ACC112 (cell line): ENCODE measurements at regions not wholly inside any gene's neighbourhood (a gene's known extent, or its start where the extent isn't known, plus 50 kb on each side); places are given as distances from the start of the nearest gene placed in this dataset.

Source experiments
- H2AFZ ChIP-seq: fragments of 200-600 bp; sonication (generic); one replicate; pipeline ENCODE4 v1.6.0; 2017; ENCODE audit warnings: antibody characterized with exemption, low read length; ENCODE audit not compliant: unreplicated experiment
- H3K27ac ChIP-seq: fragments of 200-600 bp; sonication (generic); 2 replicates; pipeline ENCODE4 v1.5.1; 2014; ENCODE audit warnings: low read depth, mild to moderate bottlenecking, antibody characterized with exemption, low read length, moderate library complexity
- H3K27me3 ChIP-seq: fragments of 200-600 bp; sonication (generic); 2 replicates; pipeline ENCODE4 v1.6.1; 2014; ENCODE audit warnings: mild to moderate bottlenecking, antibody characterized with exemption, low read length, moderate library complexity, mixed read lengths; ENCODE audit not compliant: insufficient read depth
- H3K36me3 ChIP-seq: fragments of 200-600 bp; sonication (generic); 2 replicates; pipeline ENCODE4 v1.6.1; 2016; ENCODE audit warnings: mild to moderate bottlenecking, antibody characterized with exemption, low read length, moderate library complexity, mixed read lengths; ENCODE audit not compliant: insufficient read depth
- H3K4me1 ChIP-seq: fragments of 200-600 bp; sonication (generic); one replicate; pipeline ENCODE4 v1.6.1; 2016; ENCODE audit warnings: low read length, mixed read lengths; ENCODE audit not compliant: insufficient read depth, unreplicated experiment, control insufficient read depth
- H3K4me3 ChIP-seq: fragments of 200-600 bp; sonication (generic); 2 replicates; pipeline ENCODE4 v1.5.1; 2014; ENCODE audit warnings: mild to moderate bottlenecking, low read depth, low read length
- H3K79me2 ChIP-seq: fragments of 200-600 bp; sonication (generic); one replicate; pipeline ENCODE4 v1.6.0; 2016; ENCODE audit warnings: low read length; ENCODE audit not compliant: control insufficient read depth, unreplicated experiment, insufficient read depth

DNA sequence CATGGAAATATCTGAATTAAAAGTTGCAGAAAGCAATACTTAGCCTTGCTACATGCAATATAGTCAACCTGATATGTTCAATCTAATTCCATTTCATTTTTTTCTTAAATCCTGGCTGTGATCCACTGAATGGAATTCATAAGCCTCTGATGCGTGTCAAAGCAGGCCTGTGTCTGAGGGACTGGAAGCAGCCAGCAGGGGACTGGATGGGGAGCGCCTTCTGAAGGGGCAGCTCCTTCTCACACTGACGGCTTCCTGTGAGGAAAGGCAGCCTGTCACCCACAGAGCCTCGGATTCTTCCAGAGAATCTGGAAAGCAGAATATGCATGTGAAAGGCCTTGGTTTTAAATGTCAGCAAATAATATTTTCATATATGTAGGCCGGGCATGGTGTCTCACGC is 73.5 kb downstream of the KCNF1 start:
- no peaks in the 10 kb centered on the region for H3K36me3 ChIP-seq
- H3K79me2 ChIP-seq, result no peaks in the 10 kb centered on the region
- H3K4me3 ChIP-seq, result no peak overlapping the region
- no peaks in the 10 kb centered on the region for H3K4me1 ChIP-seq
- H3K27me3 ChIP-seq, result peaks cover 48% of the 10 kb centered on the region
- H2AFZ ChIP-seq, result no peak overlapping the region
- H3K27ac ChIP-seq, result no peak overlapping the region

DNA sequence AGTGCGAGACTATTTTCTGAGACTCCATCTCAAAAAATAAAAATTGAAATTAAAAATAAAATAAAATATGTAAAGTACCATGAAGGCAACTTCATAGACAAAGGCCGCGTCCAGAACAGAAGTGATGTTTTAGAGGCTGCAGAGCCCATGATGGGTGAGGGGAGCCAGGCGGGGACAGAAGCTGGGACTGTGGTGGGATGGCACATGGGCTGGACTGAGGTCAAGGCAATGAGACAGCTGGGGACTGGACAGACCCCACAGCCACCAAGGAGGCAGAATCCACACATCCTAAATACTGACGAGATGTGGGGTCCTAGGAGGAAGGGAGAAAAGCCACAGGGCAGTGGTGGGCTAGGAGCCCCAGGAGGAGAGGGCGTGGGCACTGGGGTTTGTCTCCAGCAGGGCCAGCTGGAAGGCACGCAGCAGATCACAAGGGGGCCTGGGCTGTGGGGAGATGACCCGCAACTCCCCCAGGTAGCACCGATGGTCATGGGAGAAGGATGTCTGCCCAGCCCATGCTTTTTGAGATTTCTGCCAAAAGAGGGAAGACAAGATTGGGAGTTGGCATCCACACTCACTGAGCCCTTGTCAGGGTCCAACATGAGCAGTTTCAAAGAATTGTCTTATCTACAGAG is 74.3 kb downstream of the KCNF1 start:
- Histone ChIP-seq H3K79me2 (no peaks in the 10 kb centered on the region), H2AFZ (no peak overlapping the region), H3K27me3 (peaks cover 48% of the 10 kb centered on the region), H3K27ac (no peak overlapping the region), H3K4me3 (no peak overlapping the region), H3K36me3 (no peaks in the 10 kb centered on the region), H3K4me1 (no peaks in the 10 kb centered on the region)

DNA sequence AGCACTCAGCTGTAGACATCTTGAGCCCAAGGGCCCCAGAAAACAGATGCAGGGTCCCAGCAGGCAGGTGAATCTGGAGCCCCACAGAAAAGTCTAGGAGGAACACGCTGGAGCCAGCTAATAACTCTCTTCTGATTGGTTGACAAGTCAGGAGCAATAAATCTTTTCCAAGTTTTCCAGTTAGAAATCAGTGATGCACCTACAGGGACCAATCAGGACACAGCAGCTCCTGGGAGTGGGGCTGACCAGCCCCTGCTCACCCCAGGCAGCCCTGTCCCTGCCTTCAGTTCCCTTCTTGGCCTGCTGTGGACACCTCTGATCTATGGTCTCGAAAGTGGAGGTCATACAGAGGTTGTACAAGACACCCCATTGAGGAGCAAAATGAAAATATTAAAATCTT is 75.7 kb downstream of the KCNF1 start:
- H3K4me1 ChIP-seq, result no peaks in the 10 kb centered on the region
- no peak overlapping the region for H2AFZ ChIP-seq

DNA sequence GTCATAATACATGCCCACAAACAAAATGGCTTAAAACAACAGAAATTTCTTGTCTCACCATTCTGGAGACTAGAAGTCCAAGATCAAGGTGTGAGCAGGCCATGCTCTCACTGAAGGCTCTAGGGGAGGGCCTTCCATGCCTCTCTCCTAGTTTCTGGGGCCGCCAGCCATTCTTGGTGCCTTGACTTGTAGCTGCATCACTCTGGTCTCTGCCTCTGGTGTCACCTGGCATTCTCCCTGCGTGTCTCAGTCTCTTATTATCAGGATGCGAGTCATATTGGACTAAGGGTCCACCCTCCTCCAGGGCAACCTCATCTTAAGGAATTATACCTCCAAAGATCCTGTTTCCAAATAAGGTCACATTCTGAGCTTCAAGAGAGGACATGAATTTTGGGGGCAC is 76.1 kb downstream of the KCNF1 start:
- Histone ChIP-seq H3K79me2 (no peaks in the 10 kb centered on the region), H3K4me3 (no peak overlapping the region), H3K27ac (no peak overlapping the region), H3K27me3 (peaks cover 53% of the 10 kb centered on the region), H3K36me3 (no peaks in the 10 kb centered on the region), H2AFZ (no peak overlapping the region), H3K4me1 (no peaks in the 10 kb centered on the region)

More for the DNA sequence above, 75.7 kb downstream of the KCNF1 start:
- H3K36me3 ChIP-seq, result no peaks in the 10 kb centered on the region
- H3K4me3 ChIP-seq, result no peak overlapping the region
- H3K27ac ChIP-seq, result no peak overlapping the region
- H3K27me3 ChIP-seq, result peaks cover 52% of the 10 kb centered on the region
- H3K79me2 ChIP-seq, result no peaks in the 10 kb centered on the region

DNA sequence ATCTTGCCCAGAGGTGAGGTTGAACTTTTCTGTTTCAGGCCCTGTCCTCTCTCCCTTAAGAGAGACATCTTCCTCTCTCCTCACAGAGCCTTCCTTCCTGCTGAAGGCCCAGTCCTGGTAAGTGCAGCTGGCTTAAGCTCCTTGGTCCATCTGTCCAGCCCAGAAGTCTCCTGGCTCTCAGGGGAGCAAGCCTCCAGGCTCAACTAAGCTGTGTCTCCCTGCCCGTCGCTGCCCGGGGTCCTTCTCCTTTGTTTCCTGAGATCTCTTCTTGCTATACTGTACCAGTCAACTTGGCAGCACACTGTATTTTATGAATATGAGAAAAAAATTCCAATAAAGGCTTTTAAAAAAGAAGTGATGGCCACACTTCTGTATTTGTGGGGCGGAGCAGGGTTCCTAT is 77.4 kb downstream of the KCNF1 start:
- Histone ChIP-seq H3K36me3 (no peaks in the 10 kb centered on the region), H3K27me3 (peaks cover 47% of the 10 kb centered on the region), H2AFZ (no peak overlapping the region), H3K79me2 (no peaks in the 10 kb centered on the region), H3K4me1 (no peaks in the 10 kb centered on the region), H3K4me3 (no peak overlapping the region), H3K27ac (no peak overlapping the region)

DNA sequence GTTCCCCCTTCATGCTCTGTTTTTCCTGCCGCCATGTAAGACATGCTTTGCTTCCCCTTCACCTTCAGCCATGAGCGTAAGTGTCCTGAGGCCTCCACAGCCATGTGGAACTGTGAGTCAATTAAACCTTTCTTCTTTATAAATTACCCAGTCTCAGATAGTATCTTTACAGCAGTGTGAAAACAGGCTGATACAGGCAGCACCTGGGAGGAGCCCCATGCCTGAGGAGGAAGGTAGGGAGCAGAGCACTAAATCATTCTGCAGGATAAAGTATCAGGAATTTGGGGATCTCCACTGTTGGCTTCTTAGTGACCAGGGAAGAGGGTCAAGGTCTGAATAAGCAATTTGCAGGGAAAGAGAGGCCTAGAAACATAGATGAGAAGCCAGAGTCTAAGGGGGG is 78.0 kb downstream of the KCNF1 start:
- no peaks in the 10 kb centered on the region for H3K36me3 ChIP-seq

DNA sequence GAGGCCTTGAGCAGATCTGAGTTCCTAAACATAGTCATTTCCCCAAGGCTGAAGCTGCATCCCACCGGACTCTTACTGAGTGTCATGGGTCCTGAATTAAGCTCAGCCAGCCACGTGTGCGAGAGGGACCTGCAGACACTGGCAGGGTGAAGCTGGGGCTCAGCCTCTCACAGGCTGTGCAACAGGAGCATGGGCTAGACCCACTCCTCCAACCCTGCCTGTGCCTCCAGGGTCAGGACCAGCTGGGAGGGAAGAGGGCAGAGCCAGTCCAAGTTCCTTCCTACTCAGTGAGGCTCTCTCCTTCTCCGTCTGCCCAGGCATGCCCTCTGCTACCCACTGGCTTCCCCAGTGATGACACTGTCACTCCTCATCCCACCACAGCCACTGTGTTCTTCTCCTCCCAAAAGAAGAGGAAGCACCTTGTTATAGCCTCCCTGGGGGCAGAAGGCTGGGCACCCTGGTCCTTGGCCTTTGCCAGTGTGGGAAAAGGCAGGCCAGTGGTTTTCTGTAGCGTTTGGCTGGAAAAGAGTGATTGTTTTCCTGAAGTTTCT is 78.9 kb downstream of the KCNF1 start:
- H3K79me2 ChIP-seq, result no peaks in the 10 kb centered on the region

More for the DNA sequence above, 78.0 kb downstream of the KCNF1 start:
- Histone ChIP-seq H3K27ac (no peak overlapping the region), H2AFZ (no peak overlapping the region), H3K79me2 (no peaks in the 10 kb centered on the region), H3K4me1 (no peaks in the 10 kb centered on the region), H3K27me3 (peaks cover 43% of the 10 kb centered on the region), H3K4me3 (no peak overlapping the region)

DNA sequence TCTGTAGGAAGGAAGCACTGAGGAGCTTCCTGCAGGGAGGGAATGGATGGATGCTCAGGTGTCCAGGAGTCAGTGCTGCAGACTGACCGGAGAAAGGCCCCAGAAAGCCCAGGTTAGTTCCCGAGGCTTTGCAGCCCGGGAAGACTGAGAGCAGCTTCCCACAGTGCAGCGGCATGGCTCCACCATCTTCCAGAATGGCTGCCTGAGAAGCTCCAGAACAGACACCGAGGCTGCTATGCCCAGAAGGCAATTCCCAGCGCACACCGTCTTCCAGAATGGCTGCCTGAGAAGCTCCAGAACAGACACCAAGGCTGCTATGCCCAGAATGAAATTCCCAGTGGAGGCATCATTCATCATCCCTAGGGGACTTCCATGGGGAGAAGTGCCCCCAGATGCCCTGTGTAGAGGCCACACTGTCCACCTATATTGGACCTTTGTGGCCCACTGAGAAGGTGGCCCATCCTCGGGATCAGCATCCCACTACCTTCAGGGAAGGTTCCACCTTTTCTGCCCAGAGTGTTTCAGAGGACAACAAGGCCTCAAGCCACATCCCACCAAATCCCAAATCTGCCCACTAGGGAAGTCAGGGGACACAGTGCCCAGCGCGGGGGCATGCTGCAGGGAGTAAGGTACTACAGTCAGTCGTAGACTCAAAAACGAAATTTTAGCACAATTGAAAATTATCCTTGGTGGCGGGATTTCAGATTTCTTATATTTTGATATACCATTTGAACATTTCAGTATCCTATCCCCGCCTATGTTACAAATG is 80.5 kb downstream of the KCNF1 start:
- Histone ChIP-seq H3K27ac (no peak overlapping the region), H3K36me3 (no peaks in the 10 kb centered on the region), H3K27me3 (peaks cover 48% of the 10 kb centered on the region), H3K4me3 (no peak overlapping the region), H3K79me2 (no peaks in the 10 kb centered on the region), H3K4me1 (no peaks in the 10 kb centered on the region), H2AFZ (no peak overlapping the region)

More for the DNA sequence above, 78.9 kb downstream of the KCNF1 start:
- H3K4me1 ChIP-seq, result no peaks in the 10 kb centered on the region
- H3K4me3 ChIP-seq, result no peak overlapping the region
- no peak overlapping the region for H3K27ac ChIP-seq
- no peak overlapping the region for H2AFZ ChIP-seq
- H3K36me3 ChIP-seq, result no peaks in the 10 kb centered on the region
- peaks cover 46% of the 10 kb centered on the region for H3K27me3 ChIP-seq

DNA sequence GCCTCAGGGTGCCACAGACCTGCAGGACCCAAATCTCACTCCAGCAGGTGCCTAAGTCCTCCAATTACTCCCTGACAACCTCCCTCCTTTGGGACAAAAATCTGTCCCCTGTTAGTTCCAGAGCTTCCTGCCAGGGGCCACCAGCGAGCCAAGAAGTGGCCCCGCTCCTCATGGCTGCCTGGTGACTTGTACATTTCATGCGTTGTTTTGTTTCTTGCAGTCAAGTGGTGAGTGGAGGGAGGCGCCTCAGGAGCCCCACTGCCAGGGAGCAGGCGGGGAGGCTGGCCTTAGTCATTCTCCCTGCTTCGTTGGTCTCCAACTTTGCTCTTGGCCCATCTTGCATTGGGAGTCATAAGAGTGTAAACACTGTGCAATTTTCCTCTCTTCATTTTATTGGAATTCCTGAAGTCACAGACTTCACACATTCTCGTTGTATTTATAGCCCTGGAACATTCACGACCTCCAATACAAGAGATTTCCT is 81.3 kb downstream of the KCNF1 start:
- H3K36me3 ChIP-seq, result no peaks in the 10 kb centered on the region
- no peak overlapping the region for H3K4me3 ChIP-seq
- no peak overlapping the region for H3K27ac ChIP-seq
- H3K27me3 ChIP-seq, result peaks cover 48% of the 10 kb centered on the region
- H3K79me2 ChIP-seq, result no peaks in the 10 kb centered on the region
- H2AFZ ChIP-seq, result no peak overlapping the region
- H3K4me1 ChIP-seq, result no peaks in the 10 kb centered on the region

DNA sequence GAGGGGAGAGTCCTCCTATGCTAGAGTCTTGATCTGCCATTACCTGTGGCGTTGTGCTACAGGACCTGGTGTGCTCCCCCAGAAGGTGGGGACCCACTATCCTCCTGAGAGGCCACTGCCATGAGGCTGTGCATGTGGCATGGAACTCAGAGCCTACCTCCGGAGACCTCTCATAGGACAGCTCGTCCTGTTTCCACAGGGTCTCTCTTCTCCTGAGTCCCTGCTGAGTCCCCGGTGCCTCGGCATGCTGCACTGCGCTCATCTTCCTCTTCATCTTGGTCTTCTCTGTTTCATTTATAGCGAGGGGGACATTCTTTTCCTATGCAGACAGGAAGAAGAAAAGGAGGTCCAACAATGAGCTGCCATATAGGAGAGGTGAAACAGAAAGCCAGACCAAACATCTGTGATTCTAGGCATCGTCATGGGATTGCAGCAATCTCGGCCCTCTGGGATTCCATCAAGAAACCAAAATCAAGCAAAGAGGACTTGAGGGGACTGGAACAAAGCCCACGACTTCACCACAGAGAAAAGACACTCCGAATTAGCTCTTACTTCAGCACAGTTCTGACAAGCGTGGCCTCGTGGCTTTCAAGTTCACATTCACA is 83.7 kb downstream of the KCNF1 start:
- H3K27ac ChIP-seq, result no peak overlapping the region
- H3K27me3 ChIP-seq, result peaks cover 44% of the 10 kb centered on the region
- H3K79me2 ChIP-seq, result no peaks in the 10 kb centered on the region
- no peaks in the 10 kb centered on the region for H3K4me1 ChIP-seq
- no peak overlapping the region for H2AFZ ChIP-seq
- H3K4me3 ChIP-seq, result no peak overlapping the region
- no peaks in the 10 kb centered on the region for H3K36me3 ChIP-seq
